GM19023 (cell line): ENCODE measurements at regions not wholly inside any gene's neighbourhood (a gene's known extent, or its start where the extent isn't known, plus 50 kb on each side); places are given as distances from the start of the nearest gene placed in this dataset.

ENCODE experiments used
- ATAC-seq: cut with Tn5 transposase; IDR thresholded peaks from one replicate; pipeline ENCODE4 v1.9.1; 2021; ENCODE audit warnings: mild to moderate bottlenecking, moderate library complexity; ENCODE audit not compliant: unreplicated experiment

DNA sequence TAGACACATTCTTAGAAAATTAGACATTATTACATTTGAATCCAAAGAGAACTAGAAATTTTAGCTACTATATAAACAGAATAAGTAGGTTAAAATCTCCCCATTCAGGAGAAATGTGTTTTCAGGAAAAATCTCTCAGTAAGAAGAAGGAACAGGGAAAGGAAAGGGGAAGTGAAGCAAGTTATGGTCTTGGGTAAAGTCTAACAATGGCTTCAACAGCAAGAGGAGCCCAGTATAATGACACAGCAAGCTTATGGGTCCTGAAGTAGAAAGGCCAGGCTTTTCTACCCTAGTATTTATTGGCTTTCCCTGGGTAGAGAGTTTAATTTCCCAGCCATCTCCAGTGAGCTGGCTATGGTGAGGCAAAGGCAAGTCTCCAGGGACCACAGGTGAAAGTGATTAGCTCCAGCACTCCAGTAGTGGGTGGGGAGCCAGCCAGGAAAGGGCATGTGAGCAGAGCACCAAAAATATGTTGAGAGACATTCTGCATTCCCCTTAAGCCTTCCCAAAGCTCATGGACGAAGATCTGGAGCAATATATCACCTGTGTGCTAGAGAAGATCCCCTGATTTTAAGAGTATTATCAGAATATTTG is 981.7 kb downstream of the NR2F1-AS1 start:
- no peak for ATAC-seq

DNA sequence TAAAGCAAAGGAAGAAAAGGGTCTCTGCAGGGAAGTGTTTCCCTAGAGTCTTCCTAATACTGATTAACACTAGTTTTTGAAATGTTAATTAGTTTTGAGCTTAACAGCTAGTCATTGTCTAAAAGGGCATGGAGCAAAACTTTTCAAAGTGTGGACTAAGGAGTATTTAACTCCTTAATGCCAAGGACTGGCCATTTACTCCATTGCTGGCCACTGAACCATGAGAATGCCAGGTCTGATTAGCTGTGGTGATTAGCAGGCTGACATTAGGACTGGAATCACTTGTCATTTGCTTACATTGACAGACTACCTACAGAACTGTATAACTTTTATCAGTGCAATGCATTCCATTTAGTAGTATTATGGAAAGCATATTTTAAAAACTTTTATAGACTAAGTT is 987.0 kb downstream of the NR2F1-AS1 start:
- no peak for ATAC-seq

- no peak for ATAC-seq
Observed at GRCh38 chr5:92588876-92589275, 992.1 kb downstream of the NR2F1-AS1 start.

- ATAC-seq = no peak
Observed at GRCh38 chr5:92581690-92582089, 999.3 kb downstream of the NR2F1-AS1 start.

DNA sequence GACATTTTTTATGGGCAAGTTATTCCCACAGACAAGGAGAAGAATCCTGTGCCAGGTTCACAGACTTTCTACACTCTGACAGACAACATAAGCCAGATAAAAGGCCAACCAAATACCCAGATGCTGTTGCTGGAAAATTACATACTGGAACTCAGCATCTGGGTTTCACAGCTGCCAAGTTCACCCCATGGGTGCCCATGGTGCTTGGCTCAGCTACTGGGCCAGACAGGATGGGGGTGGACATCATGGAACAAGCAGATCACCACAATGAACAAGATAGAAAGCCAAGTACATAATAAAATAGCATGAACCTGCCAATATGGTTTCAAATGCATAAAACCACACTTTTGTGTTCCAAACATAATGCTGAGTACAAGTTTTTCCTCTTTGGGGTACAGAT is 999.8 kb downstream of the NR2F1-AS1 start:
- no peak for ATAC-seq

GRCh38 chr5:92580814-92581213 is 1000.2 kb downstream of the NR2F1-AS1 start:
- ATAC-seq = no peak

DNA sequence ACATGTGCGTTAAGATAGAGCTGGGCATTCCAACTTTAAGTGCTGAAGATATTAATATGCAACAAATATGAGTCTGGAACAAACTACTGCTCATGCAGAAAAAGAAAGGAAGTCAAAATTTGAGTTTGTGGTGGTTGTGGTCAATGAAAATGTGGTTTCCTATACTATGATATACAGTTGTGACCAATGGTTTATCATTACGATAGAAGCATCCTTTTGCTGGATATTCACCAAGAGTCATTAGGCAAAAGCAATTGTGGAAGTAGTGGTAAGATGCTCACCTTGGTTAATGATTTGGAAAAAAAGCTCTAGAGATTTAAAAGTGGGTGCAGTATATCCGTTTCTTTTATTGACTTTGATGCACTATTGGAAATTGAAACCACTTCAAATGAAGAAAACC is 1007.0 kb downstream of the NR2F1-AS1 start:
- ATAC-seq = no peak

- no peak for ATAC-seq
Observed at GRCh38 chr5:92568522-92568921, 1012.5 kb downstream of the NR2F1-AS1 start.

- no peak for ATAC-seq
Observed at GRCh38 chr5:92567831-92568450, 1013.1 kb downstream of the NR2F1-AS1 start.

DNA sequence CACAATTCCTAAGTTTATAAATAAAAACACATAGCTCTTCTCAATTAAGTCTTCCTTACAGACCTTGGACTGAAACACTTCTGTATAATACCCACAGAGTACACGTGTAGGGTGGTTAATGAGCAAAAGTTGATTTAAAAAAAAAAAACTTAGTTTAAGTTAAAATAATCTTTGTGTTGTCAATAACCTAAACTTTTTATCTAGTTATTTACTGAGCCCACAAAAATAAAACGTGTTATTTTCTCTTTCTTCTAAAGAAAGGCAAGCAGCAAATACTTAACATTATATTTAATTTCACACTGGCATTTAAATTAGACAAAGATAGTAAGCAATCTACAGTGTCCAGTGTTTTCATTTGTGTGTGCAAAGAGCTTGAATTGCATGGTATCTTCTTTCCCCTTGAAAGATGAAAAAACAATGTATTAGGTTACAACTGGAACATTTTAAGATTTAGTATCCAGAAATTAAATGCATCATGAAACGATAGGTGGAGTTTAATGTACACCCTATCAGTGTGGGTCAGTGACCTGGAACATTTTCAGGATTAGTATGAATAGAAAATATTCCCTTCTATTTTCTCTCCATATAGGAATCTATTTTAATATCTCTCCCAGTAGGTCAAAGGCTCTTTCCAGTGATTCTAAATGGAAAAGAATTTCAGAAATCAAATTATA is 1014.8 kb downstream of the NR2F1-AS1 start:
- no peak for ATAC-seq

DNA sequence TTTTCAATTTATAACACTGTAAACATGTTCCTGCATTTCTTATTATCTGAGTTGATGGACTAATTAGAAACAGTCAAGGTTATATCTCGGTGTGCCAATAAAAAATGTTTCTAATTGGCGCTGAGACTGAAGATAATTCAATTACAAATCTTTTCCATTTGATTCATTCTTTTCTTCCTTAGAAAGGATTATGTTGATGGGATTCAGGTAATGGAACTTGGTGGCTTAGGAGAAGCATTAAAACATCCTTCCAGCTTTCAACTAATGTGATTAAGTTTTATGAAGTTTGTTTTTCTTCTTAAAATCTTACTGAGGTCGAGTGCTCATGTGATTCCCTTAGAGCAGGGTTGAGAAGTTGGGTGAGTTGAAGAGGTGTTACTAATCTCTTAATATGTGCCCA is 1015.3 kb downstream of the NR2F1-AS1 start:
- ATAC-seq = no peak

DNA sequence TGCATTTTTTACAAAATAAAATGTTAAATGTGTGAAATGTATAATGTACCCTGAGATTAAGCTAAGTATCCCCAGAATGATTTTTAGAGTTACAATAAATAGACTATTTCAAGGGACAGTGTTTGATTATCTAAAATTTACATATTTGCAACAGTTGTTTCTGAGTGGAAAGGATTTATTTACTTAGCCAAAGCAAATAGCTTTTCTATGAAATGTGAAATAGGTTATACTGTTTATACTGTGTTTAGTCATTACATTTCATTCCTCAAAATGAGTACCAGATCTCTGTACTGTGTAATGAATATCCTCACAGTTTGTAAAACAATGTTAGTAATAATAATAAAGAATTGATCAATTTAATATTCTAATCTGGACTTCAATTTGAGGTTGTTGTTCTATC is 1019.0 kb downstream of the NR2F1-AS1 start:
- ATAC-seq = no peak

GRCh38 chr5:92561411-92561959 is 1019.5 kb downstream of the NR2F1-AS1 start:
- no peak for ATAC-seq

- no peak for ATAC-seq
Observed at GRCh38 chr5:92560698-92561401, 1020.2 kb downstream of the NR2F1-AS1 start.

- ATAC-seq = no peak
Observed at GRCh38 chr5:92559781-92560180, 1021.2 kb downstream of the NR2F1-AS1 start.

- no peak for ATAC-seq
Observed at GRCh38 chr5:92559331-92559730, 1021.7 kb downstream of the NR2F1-AS1 start.

DNA sequence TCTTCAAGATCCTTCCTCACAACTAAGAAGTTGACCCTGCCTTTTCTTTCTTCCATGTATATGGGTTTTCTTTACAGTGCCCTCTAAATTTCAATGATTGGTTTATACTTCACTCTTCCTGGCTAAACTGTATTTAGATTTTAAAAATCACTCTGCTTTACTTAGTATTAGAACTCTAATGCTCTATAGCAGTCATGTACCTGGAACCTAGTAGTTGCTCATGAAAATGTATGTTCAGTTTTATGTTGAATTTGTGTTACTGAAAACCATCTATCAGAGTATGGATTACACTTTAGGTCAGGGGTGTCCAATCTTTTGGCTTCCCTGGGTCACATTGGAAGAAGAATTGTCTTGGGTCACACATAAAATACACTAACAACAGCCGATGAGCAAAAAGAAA is 1024.3 kb downstream of the NR2F1-AS1 start:
- ATAC-seq = no peak

DNA sequence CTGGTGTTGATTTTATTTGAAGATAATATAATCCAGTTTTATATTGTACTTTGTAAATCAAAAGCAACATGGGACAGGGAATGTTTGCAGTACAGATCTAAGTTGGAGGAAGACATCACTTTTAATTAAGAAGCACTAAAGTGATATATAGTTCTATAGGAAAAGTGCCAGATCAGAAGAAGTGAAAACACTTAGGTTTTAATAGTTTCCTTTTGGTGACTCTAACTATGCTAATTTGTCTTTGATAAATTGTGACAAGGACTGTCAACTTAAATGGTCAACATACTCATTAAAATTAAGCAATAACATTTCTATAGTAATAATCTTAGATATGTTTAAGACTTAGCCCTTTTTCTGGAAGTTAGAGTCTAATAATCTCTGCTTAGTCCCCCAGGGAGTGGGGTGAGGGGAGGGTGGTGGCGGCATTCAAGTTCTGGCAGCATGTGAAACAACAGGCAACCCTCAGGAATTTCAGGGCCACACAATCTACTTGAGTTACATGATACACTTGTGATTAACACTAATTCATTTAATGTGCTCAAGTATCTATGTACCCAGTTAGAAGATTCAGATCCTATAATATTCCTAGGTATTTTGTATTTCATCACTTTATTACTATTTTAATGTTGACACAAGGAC is 1026.5 kb downstream of the NR2F1-AS1 start:
- ATAC-seq = no peak

DNA sequence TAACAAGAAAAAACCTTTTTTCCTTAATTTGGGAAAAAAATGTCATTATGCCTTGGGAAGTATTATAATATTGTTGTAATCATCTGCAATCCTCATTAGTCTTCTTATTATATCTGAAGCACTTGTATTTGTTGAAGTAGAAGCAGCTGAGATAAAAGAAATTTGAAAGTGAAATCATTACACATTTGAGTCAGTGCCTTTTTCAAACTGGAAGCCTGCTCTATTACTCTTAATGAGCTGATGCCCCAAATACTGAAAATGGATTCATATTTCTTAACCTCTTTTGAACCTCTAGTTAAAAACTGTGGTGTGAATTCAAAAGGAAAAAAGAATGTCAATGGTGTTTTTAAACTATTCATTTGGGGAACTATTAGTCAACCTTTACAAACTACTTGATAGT is 1027.7 kb downstream of the NR2F1-AS1 start:
- no peak for ATAC-seq

DNA sequence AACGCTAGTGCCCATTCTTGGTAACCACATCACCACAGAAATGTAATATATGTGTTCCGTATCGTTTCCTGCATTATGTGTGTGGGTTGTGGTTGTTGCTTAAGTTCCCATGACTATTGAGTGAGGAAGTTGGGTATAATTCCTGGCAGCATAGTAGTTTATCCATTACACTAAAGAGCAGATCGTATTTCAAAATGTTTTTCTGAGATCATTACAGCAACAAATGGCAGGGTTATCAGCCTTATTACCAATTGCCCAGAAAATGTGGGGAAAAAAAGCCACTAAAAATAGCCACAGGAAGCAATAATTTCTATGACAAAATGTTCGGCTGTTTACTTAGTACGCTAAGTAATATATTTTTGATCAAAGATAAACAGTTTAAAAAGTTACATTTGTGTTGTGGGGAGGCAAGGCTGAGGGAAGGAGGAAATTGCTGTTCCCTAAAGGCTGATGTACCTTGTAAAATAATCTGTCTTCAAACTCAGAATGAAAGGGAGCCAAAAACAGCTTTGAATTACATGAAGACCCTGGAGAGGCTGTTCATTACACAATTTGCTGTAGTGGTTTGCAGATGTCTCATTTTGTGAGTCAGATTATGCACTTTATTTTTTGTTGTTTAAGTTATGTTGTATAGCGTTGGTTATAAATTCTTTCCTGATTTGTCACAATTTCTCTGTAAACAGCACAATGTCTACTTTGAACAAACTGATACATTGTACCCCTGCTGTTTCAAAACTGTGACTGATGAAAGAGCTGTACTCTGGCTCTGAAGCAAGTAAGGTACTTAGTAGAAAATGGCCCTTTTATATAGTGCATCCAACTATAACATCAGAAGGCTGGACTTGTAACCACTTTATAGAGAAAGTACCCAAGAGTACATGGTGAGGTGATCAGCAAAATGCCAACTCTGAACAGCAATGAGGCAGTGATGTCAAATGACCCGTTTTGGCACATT is 1028.5 kb downstream of the NR2F1-AS1 start:
- no peak for ATAC-seq
